Gastrocnemius medialis (tissue), 4 donors: ENCODE measurements at regions not wholly inside any gene's neighbourhood (a gene's known extent, or its start where the extent isn't known, plus 50 kb on each side); places are given as distances from the start of the nearest gene placed in this dataset.

Experiments used
- CTCF ChIP-seq, 5 experiments: fragments of 450-650 bp in 3 of 5; fragments of 200-600 bp in 2 of 5; sonication (generic) in 2 of 5; IDR thresholded peaks in 4 of 5; conservative IDR thresholded peaks in 1 of 5; 1 replicate in 4 of 5; 2 replicates in 1 of 5; pipeline ENCODE4 v1.5.1; 2016 to 2019; ENCODE audit warnings: antibody characterized with exemption in 5 of 5, mild to moderate bottlenecking in 3 of 5, moderate library complexity in 3 of 5
- POLR2A ChIP-seq, 2 donors: fragments of 450-650 bp; IDR thresholded peaks; one replicate each; pipeline ENCODE4 v1.6.1; 2017; ENCODE audit warnings: antibody characterized with exemption in 2 of 2, mild to moderate bottlenecking in 2 of 2, moderate library complexity in 2 of 2

GRCh38 chr14:97290977-97291376, 493.8 kb downstream of the VRK1 start:
- no peak for TF ChIP-seq CTCF (IDR thresholded peaks at IDR 0.05 in 4 of 5, conservative IDR thresholded peaks at IDR 0.05 in 1 of 5)
- no peak for TF ChIP-seq POLR2A (IDR thresholded peaks at IDR 0.05)
